Dendritic cell treated with granulocyte-macrophage colony-stimulating factor and Interleukin-4, amounts not matched to agents 40 ng/mL and 50 ng/mL, for 4 days (primary cell): ENCODE measurements at regions not wholly inside any gene's neighbourhood (a gene's known extent, or its start where the extent isn't known, plus 50 kb on each side); places are given as distances from the start of the nearest gene placed in this dataset.

ENCODE experiments used
- H3K27ac Mint-ChIP-seq: one replicate; pipeline ENCODE4 v1.8.0; 2022; ENCODE audit warnings: mild to moderate bottlenecking, mixed read lengths
- H3K27me3 Mint-ChIP-seq: one replicate; pipeline ENCODE4 v1.8.0; 2022; ENCODE audit warnings: mild to moderate bottlenecking, mixed read lengths
- H3K36me3 Mint-ChIP-seq: one replicate; pipeline ENCODE4 v1.8.0; 2022; ENCODE audit warnings: low read depth, mixed read lengths
- H3K4me1 Mint-ChIP-seq: one replicate; pipeline ENCODE4 v1.8.0; 2022; ENCODE audit warnings: low read depth, mixed read lengths
- H3K4me3 Mint-ChIP-seq: one replicate; pipeline ENCODE4 v1.8.0; 2022; ENCODE audit warnings: mild to moderate bottlenecking, moderate library complexity, mixed read lengths
- H3K9me3 Mint-ChIP-seq: one replicate; pipeline ENCODE4 v1.8.0; 2022; ENCODE audit warnings: mixed read lengths
- intact Hi-C: fragments of 100-400 bp; cut with micrococcal nuclease; formaldehyde crosslinking; loops from one replicate; pipeline ENCODE4 v1.15.0; 2022

DNA sequence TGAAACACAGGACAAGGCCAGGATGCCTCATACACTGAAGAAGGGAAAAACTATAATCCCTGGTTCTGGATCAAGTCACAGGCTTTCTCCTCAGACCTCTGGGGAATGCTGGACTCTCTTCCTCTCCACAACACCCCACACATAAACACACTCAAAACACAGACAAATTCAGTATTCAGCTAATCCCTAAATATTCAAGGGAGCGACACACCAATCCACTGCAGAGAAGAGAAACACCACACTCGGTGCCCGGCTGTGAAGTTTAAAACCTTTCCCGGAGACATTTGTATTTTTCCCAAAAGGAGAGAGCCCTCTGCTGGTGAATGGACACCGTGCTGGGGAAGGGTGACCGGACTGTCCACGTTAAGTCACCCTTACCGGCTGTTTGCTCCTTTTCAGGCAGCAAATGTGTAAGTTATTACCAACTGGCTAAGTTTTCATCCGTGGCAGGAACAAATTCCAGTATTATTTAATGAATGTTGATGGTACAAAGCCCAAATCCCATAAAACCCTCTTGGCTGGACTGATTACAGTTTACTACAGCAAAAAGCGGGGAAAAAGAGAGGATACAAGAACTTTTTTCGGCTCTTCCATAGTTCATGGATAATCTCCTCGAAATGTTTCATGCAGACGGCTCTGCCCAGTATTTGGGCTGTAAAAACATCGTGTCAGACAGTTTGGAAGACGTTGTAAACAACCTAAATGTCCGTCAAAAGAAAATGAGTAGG, 130.9 kb upstream of the SLC30A5 start:
- Mint-ChIP-seq H3K36me3 (no peaks in the 10 kb centered on the region), H3K4me3 (no peak overlapping the region), H3K27ac (no peak overlapping the region), H3K27me3 (no peaks in the 10 kb centered on the region), H3K4me1 (peaks cover 5% of the 10 kb centered on the region), H3K9me3 (no peaks in the 10 kb centered on the region)
- intact Hi-C loops = loop anchor here (2.0 to 10.0 kb wide), 2 partner anchors 498 to 676 kb away; no protein-coding TSS in a partner anchor

DNA sequence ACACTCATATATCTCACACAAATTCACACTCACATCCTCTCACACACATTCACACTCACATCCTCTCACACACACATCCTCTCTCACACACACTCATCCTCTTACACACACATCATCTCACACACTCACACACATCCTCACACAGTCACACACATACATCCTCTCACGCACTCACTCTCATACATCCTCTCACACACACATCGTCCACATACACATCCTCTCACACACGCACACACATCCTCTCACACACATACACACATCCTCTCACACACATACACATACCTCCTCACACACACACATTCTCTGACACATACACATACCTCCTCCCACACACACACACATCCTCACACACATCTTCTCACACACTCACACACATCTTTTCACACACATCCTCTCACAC, 129.1 kb upstream of the SLC30A5 start:
- Mint-ChIP-seq H3K4me1 (peaks cover 5% of the 10 kb centered on the region), H3K27ac (no peak overlapping the region), H3K36me3 (no peaks in the 10 kb centered on the region), H3K4me3 (no peak overlapping the region), H3K27me3 (no peaks in the 10 kb centered on the region), H3K9me3 (no peaks in the 10 kb centered on the region)
- intact Hi-C loops = loop anchor here (10.0 kb wide), 1 partner anchor 500 kb away; no protein-coding TSS in a partner anchor

DNA sequence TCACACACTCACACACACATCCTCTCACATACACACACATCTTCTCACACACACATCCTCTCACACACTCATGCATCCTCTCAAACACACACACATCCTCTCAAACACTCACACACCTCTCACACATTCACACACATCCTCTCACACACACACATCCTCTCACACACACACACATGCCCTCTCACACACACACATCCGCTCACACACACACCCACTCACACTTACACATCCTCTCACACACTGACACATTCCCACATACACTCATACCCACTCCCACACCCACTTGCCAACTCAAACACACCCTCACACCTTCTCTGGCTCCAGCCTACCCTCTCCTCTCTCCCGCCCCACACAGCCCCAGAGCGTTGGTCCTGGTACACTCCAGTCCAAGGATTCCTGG, 127.9 kb upstream of the SLC30A5 start:
- H3K27me3 Mint-ChIP-seq = no peaks in the 10 kb centered on the region
- peaks cover 5% of the 10 kb centered on the region for H3K4me1 Mint-ChIP-seq
- H3K9me3 Mint-ChIP-seq = no peaks in the 10 kb centered on the region
- no peaks in the 10 kb centered on the region for H3K36me3 Mint-ChIP-seq
- intact Hi-C loops = loop anchor here (10.0 kb wide), 1 partner anchor 501 kb away; no protein-coding TSS in a partner anchor
- H3K27ac Mint-ChIP-seq = no peak overlapping the region
- H3K4me3 Mint-ChIP-seq = no peak overlapping the region

DNA sequence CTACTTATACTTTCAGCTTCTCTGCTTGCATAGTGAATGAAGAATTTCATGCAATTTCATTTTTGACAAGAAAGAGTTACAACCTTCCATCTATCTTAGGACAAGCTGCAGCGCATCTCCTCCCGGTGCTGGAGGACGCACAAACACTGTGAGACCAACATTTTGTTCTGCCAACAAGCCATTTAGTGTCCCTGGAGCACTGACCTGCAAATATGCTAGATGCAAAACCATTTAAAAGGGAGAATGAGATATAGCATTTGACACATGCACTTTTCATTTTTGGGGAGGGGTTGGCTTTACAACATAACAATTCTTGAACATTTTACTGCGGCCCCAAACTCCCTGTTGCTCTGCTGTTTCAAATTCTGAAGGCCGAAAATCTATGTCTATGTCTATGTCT, 127.2 kb upstream of the SLC30A5 start:
- Mint-ChIP-seq H3K36me3 (no peaks in the 10 kb centered on the region), H3K27ac (no peak overlapping the region), H3K4me1 (peaks cover 5% of the 10 kb centered on the region), H3K27me3 (no peaks in the 10 kb centered on the region), H3K4me3 (no peak overlapping the region), H3K9me3 (no peaks in the 10 kb centered on the region)
- intact Hi-C loops = loop anchor here (10.0 kb wide), 1 partner anchor 502 kb away; no protein-coding TSS in a partner anchor

DNA sequence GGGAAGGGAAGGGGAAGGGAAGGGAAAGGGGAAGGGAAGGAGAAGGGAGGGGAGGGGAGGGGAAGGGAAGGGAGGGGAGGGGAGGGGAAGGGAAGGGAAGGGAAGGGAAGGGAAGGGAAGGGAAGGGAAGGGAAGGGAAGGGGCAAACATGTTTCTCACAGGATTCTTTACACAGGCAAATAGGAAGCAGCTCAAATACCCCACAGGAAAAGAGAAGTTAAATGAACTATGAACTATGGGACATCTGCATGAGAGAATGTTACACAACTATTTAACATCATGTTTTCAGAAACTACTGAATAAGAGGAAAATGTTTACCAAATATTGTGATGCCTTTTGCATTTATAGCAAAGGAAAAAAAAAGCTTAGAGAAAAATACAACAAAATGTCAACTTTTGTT, 125.4 kb upstream of the SLC30A5 start:
- Mint-ChIP-seq H3K4me3 (no peak overlapping the region), H3K27me3 (no peaks in the 10 kb centered on the region), H3K4me1 (no peaks in the 10 kb centered on the region), H3K9me3 (no peaks in the 10 kb centered on the region), H3K27ac (no peak overlapping the region), H3K36me3 (no peaks in the 10 kb centered on the region)
- intact Hi-C loops = loop anchor here (10.0 kb wide), 1 partner anchor 504 kb away; no protein-coding TSS in a partner anchor

DNA sequence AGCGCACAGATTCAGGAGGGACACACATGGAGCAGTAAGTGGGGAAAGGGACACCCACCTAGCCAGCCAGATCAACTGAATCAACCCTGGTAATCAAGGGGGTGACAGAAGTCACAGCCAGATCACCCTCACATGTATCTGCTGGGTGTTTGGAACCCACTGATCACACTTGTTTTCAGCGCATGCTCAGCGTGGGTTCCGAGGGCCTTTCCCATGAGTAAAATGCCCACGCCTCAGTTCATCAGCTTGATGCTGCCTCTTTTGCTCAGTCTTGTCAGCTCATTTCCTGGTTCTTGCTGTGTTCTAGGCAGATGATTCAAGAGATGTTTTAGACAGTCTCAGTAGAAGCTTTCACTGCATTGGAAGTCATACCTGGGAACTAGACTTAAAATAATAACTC, 123.2 kb upstream of the SLC30A5 start:
- no peaks in the 10 kb centered on the region for H3K27me3 Mint-ChIP-seq
- intact Hi-C loops = no loop called here
- H3K4me1 Mint-ChIP-seq = no peaks in the 10 kb centered on the region

GRCh38 chr5:68973696-68974095, 120.1 kb upstream of the SLC30A5 start:
- H3K4me1 Mint-ChIP-seq = no peaks in the 10 kb centered on the region
- intact Hi-C loops = no loop called here
- peaks cover 36% of the 10 kb centered on the region for H3K9me3 Mint-ChIP-seq
- H3K27me3 Mint-ChIP-seq = no peaks in the 10 kb centered on the region
- H3K36me3 Mint-ChIP-seq = no peaks in the 10 kb centered on the region
- H3K4me3 Mint-ChIP-seq = no peak overlapping the region
- H3K27ac Mint-ChIP-seq = no peak overlapping the region

More for the DNA sequence above, 123.2 kb upstream of the SLC30A5 start:
- Mint-ChIP-seq H3K27ac (no peak overlapping the region), H3K9me3 (peaks cover 17% of the 10 kb centered on the region), H3K36me3 (no peaks in the 10 kb centered on the region), H3K4me3 (no peak overlapping the region)

DNA sequence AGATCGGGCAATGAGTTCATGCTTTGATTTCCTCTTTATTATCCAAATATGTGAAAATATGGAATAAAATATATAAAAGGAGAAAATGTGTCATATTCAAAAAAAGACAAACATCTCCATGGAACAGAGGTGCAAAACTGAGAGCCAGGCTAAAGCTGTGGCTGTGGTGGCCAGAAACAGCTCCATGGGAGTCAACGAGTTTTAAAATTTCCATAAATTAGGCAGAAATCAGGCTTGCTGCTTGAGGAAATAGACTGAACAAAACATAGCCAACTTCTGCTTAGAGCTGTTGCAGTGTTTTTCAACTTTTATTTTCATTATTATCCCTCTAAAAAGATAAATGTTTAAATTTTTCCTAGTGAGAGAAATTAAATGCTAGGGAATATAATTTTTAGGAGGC, 110.8 kb upstream of the SLC30A5 start:
- H3K36me3 Mint-ChIP-seq = no peaks in the 10 kb centered on the region
- intact Hi-C loops = no loop called here
- no peak overlapping the region for H3K27ac Mint-ChIP-seq
- H3K4me3 Mint-ChIP-seq = no peak overlapping the region
- H3K27me3 Mint-ChIP-seq = no peaks in the 10 kb centered on the region
- H3K4me1 Mint-ChIP-seq = no peaks in the 10 kb centered on the region
- H3K9me3 Mint-ChIP-seq = peaks cover 16% of the 10 kb centered on the region

- intact Hi-C loops = no loop called here
- Mint-ChIP-seq H3K4me3 (no peak overlapping the region), H3K9me3 (peaks cover 7% of the 10 kb centered on the region), H3K36me3 (no peaks in the 10 kb centered on the region), H3K27ac (no peak overlapping the region), H3K27me3 (no peaks in the 10 kb centered on the region), H3K4me1 (no peaks in the 10 kb centered on the region)
Measured at GRCh38 chr5:68983959-68984358, 109.9 kb upstream of the SLC30A5 start.

GRCh38 chr5:68991279-68992084, 102.3 kb upstream of the SLC30A5 start:
- H3K27ac Mint-ChIP-seq = no peak overlapping the region
- no peaks in the 10 kb centered on the region for H3K9me3 Mint-ChIP-seq
- intact Hi-C loops = no loop called here
- H3K36me3 Mint-ChIP-seq = no peaks in the 10 kb centered on the region
- H3K27me3 Mint-ChIP-seq = no peaks in the 10 kb centered on the region
- H3K4me1 Mint-ChIP-seq = peaks cover 8% of the 10 kb centered on the region
- H3K4me3 Mint-ChIP-seq = no peak overlapping the region

- H3K4me1 Mint-ChIP-seq = peaks cover 8% of the 10 kb centered on the region
- intact Hi-C loops = no loop called here
- no peaks in the 10 kb centered on the region for H3K9me3 Mint-ChIP-seq
- no peaks in the 10 kb centered on the region for H3K36me3 Mint-ChIP-seq
- H3K27me3 Mint-ChIP-seq = no peaks in the 10 kb centered on the region
- no peak overlapping the region for H3K4me3 Mint-ChIP-seq
- H3K27ac Mint-ChIP-seq = no peak overlapping the region
Measured at GRCh38 chr5:68994645-68995044, 99.2 kb upstream of the SLC30A5 start.

DNA sequence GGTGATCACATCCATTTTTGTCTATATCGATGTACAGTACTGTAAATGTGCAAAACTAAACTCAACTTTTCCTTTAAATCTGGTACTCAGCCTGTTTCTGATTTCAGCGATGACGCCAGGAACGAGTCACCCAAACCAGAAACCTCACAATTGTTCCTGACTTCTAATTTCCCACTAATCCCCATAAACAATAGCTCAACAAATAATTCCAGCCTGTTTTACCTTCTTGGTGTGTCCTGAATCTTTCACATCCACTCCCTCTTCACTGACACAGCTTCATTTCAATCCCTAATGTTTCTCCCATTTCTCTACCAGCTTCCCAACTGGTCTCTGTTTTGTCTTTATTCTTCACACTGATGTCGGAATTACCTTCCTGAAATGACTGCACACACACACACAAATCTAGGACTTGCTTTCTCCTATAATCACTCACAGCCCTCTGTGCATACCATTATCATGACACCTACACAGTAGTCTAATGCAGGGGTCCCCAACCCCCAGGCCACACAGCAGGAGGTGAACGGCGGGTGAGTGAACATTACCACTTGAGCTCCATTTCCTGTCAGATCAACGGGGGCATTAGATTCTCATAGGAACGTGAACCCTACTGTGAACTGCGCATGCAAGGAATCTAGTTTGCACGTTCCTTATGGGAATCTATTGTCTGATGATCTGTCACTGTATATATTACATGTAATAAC, 97.8 kb upstream of the SLC30A5 start:
- Mint-ChIP-seq H3K36me3 (no peaks in the 10 kb centered on the region), H3K27ac (no peak overlapping the region), H3K27me3 (no peaks in the 10 kb centered on the region), H3K4me1 (peaks cover 8% of the 10 kb centered on the region), H3K9me3 (no peaks in the 10 kb centered on the region), H3K4me3 (no peak overlapping the region)
- intact Hi-C loops = no loop called here

GRCh38 chr5:68999181-68999580, 94.6 kb upstream of the SLC30A5 start:
- Mint-ChIP-seq H3K4me3 (no peak overlapping the region), H3K27ac (no peak overlapping the region), H3K27me3 (no peaks in the 10 kb centered on the region), H3K9me3 (no peaks in the 10 kb centered on the region), H3K36me3 (no peaks in the 10 kb centered on the region), H3K4me1 (peaks cover 8% of the 10 kb centered on the region)
- intact Hi-C loops = no loop called here
